Heart left ventricle (tissue), 13 donors: ENCODE measurements at regions not wholly inside any gene's neighbourhood (a gene's known extent, or its start where the extent isn't known, plus 50 kb on each side); places are given as distances from the start of the nearest gene placed in this dataset.

ENCODE experiments used
- POLR2A ChIP-seq, 2 donors: fragments of 450-650 bp; IDR thresholded peaks; one replicate each; pipeline ENCODE4 v1.6.1; 2017; ENCODE audit warnings: antibody characterized with exemption in 2 of 2, mild to moderate bottlenecking in 2 of 2, moderate library complexity in 2 of 2
- TF ChIP-seq, protein P1 (sequence below), 12 donors: fragments of 200-600 bp; sonication (generic) in 4 of 12; IDR thresholded peaks; one replicate each; pipeline versions ENCODE4 v1.5.0 to v1.8.0; 2018 to 2022; ENCODE audit warnings: antibody characterized with exemption in 12 of 12, mild to moderate bottlenecking in 5 of 12
- donor health status: ischemic (EF 13 %, LVEDD 7.1; RV severe dilation, severe dysfunction).
- donor health status: DM: no; HTN: yes; CAD: no.
- donor health status: DM: no; HTN: no; CAD: no.
- donor health status: ischemic (EF 25% LVEDD 6.9; RV normal size, moderate dysfunction).
- donor health status: ischemic (EF 25% LVEDD 5.7; RV mildly dilated, moderate dysfunction).
- donor health status: ischemic (EF 35%, LVEDD 5.7; RV mildly dilated, moderate dysfunction).
- donor health status: nonischemic (EF 11% LVEDD 7.7; RV severe dilation, severe dysfunction).
- donor health status: DM: yes; HTN: yes; CAD: no.
- donor health status: PGD.
- donor health status: ischemic (EF 29% LVEDD 5.4; RV normal size, mild dysfunction).
- donor health status: nonischemic (EF 23%, LVEDD 6.1; RV moderate dilation, normal function).

DNA sequence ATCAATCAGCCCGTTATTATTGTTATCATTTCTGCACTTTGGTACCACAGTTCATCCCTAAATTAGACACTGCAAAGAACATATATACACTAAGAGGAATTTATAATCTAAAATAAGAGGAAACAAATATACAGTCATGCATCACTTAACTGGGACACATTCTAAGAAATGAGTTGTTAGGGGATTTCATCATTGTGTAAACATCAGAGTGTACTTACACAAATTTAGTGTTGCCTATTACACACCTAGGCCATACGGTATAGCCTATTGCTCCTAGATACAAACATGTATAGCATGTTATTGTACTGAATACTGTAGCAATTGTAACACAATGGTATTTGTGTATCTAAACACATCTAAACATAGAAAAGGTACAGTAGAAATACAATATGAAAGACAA lies 190.5 kb downstream of the BMP4 start:
- TF ChIP-seq, protein P1, sequence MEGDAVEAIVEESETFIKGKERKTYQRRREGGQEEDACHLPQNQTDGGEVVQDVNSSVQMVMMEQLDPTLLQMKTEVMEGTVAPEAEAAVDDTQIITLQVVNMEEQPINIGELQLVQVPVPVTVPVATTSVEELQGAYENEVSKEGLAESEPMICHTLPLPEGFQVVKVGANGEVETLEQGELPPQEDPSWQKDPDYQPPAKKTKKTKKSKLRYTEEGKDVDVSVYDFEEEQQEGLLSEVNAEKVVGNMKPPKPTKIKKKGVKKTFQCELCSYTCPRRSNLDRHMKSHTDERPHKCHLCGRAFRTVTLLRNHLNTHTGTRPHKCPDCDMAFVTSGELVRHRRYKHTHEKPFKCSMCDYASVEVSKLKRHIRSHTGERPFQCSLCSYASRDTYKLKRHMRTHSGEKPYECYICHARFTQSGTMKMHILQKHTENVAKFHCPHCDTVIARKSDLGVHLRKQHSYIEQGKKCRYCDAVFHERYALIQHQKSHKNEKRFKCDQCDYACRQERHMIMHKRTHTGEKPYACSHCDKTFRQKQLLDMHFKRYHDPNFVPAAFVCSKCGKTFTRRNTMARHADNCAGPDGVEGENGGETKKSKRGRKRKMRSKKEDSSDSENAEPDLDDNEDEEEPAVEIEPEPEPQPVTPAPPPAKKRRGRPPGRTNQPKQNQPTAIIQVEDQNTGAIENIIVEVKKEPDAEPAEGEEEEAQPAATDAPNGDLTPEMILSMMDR (IDR thresholded peaks at IDR 0.05), result no peak
- TF ChIP-seq POLR2A (IDR thresholded peaks at IDR 0.05), result no peak
